ENCODE measurements at regions not wholly inside any gene's neighbourhood (a gene's known extent, or its start where the extent isn't known, plus 50 kb on each side); places are given as distances from the start of the nearest gene placed in this dataset.

GRCh38 chr7:97337849-97338248 is 220.4 kb downstream of the SDHAF3 start:
- H3K27ac ChIP-seq (ENCODE audit: low read depth, low read length, poor library complexity, severe bottlenecking), result no peak overlapping the region
- no peak overlapping the region for H2AFZ ChIP-seq (ENCODE audit: low read length)
- no peak overlapping the region for H3K9ac ChIP-seq (ENCODE audit: low read length)
- no peak overlapping the region for H3K4me2 ChIP-seq (ENCODE audit: low read length)
- H3K36me3 ChIP-seq (ENCODE audit: insufficient read depth, low read length), result no peaks in the 10 kb centered on the region
- H3K9me2 ChIP-seq (ENCODE audit: low read depth, low read length), result no peaks in the 10 kb centered on the region
- no peak for TF ChIP-seq CTCF (IDR thresholded peaks at IDR 0.05; ENCODE audit: low read length)
- TF ChIP-seq EZH2 (IDR thresholded peaks at IDR 0.05; ENCODE audit: borderline replicate concordance, low read length), result no peak
- no peak overlapping the region for H3K4me3 ChIP-seq (ENCODE audit: low read depth, low read length, poor library complexity, severe bottlenecking)
- no peaks in the 10 kb centered on the region for H3K4me1 ChIP-seq (ENCODE audit: insufficient read depth, low read length, severe bottlenecking)
- H4K20me1 ChIP-seq (ENCODE audit: insufficient read depth, low read length), result no peaks in the 10 kb centered on the region
- H3F3A ChIP-seq (ENCODE audit: insufficient read depth, low read length), result no peaks in the 10 kb centered on the region
- no peaks in the 10 kb centered on the region for H3K79me2 ChIP-seq (ENCODE audit: insufficient read depth, low read length)
- H3K27me3 ChIP-seq (ENCODE audit: insufficient read depth, low read length), result no peaks in the 10 kb centered on the region
- H3K9me3 ChIP-seq (ENCODE audit: low read length), result no peaks in the 10 kb centered on the region

GRCh38 chr7:97342512-97342911 is 225.0 kb downstream of the SDHAF3 start:
- no peaks in the 10 kb centered on the region for H3K79me2 ChIP-seq (ENCODE audit: insufficient read depth, low read length)
- H3K9me3 ChIP-seq (ENCODE audit: low read length), result no peaks in the 10 kb centered on the region
- no peak for TF ChIP-seq CTCF (IDR thresholded peaks at IDR 0.05; ENCODE audit: low read length)
- TF ChIP-seq EZH2 (IDR thresholded peaks at IDR 0.05; ENCODE audit: borderline replicate concordance, low read length), result no peak

DNA sequence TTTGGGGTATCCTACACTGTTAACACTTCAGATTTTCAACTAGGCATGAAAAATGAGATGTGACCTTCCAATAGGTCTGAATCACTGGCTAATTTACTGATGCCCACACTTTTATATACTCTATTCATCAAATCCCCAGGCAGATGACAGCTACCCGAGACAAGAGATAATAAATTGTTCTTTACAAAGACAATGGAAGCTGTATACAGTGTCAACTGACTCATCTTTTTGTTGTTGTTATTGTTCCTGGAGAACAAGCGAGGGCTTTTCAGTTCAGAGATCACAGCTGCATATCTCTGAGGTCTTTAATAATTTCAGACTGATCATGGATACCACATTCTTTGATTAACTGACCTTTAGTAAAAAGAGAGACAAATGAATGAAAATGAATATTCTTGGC is 228.9 kb downstream of the SDHAF3 start:
- Histone ChIP-seq H3K4me2 (ENCODE audit: low read length) (no peak overlapping the region), H3K4me1 (ENCODE audit: insufficient read depth, low read length, severe bottlenecking) (no peaks in the 10 kb centered on the region), H3K9me2 (ENCODE audit: low read depth, low read length) (no peaks in the 10 kb centered on the region), H3F3A (ENCODE audit: insufficient read depth, low read length) (0 out of 2 replicates have a peak, but pooled peaks cover 2% of the 10 kb centered on the region), H3K27ac (ENCODE audit: low read depth, low read length, poor library complexity, severe bottlenecking) (no peak overlapping the region), H3K4me3 (ENCODE audit: low read depth, low read length, poor library complexity, severe bottlenecking) (no peak overlapping the region), H3K36me3 (ENCODE audit: insufficient read depth, low read length) (no peaks in the 10 kb centered on the region), H2AFZ (ENCODE audit: low read length) (no peak overlapping the region), H3K27me3 (ENCODE audit: insufficient read depth, low read length) (no peaks in the 10 kb centered on the region), H3K9me3 (ENCODE audit: low read length) (no peaks in the 10 kb centered on the region), H4K20me1 (ENCODE audit: insufficient read depth, low read length) (no peaks in the 10 kb centered on the region), H3K9ac (ENCODE audit: low read length) (no peak overlapping the region), H3K79me2 (ENCODE audit: insufficient read depth, low read length) (no peaks in the 10 kb centered on the region)
- no peak for TF ChIP-seq CTCF (IDR thresholded peaks at IDR 0.05; ENCODE audit: low read length)
- TF ChIP-seq EZH2 (IDR thresholded peaks at IDR 0.05; ENCODE audit: borderline replicate concordance, low read length), result no peak

More at GRCh38 chr7:97342512-97342911, 225.0 kb downstream of the SDHAF3 start:
- Histone ChIP-seq H3K9ac (ENCODE audit: low read length) (no peak overlapping the region), H3K4me3 (ENCODE audit: low read depth, low read length, poor library complexity, severe bottlenecking) (no peak overlapping the region), H3F3A (ENCODE audit: insufficient read depth, low read length) (0 out of 2 replicates have a peak, but pooled peaks cover 2% of the 10 kb centered on the region), H3K9me2 (ENCODE audit: low read depth, low read length) (no peaks in the 10 kb centered on the region), H3K4me2 (ENCODE audit: low read length) (no peak overlapping the region), H2AFZ (ENCODE audit: low read length) (no peak overlapping the region), H3K27me3 (ENCODE audit: insufficient read depth, low read length) (no peaks in the 10 kb centered on the region), H3K36me3 (ENCODE audit: insufficient read depth, low read length) (no peaks in the 10 kb centered on the region), H3K4me1 (ENCODE audit: insufficient read depth, low read length, severe bottlenecking) (no peaks in the 10 kb centered on the region), H4K20me1 (ENCODE audit: insufficient read depth, low read length) (no peaks in the 10 kb centered on the region), H3K27ac (ENCODE audit: low read depth, low read length, poor library complexity, severe bottlenecking) (no peak overlapping the region)

Data from OCI-LY1 (cell line).